Fibroblast of pulmonary artery (primary cell): ENCODE measurements at regions not wholly inside any gene's neighbourhood (a gene's known extent, or its start where the extent isn't known, plus 50 kb on each side); places are given as distances from the start of the nearest gene placed in this dataset.
"Not testable (repeated sequence)": the region's sequence is repeated elsewhere in the genome, so short reads cannot be mapped to it uniquely, and the experiment has no call there.

Experiments used
- DNase-seq: peaks from one replicate; pipeline ENCODE4 v3.0.0-alpha.2; 2010; ENCODE audit warnings: low read depth
- H3K4me3 ChIP-seq: replicated peaks from 2 replicates; pipeline ENCODE4 v1.5.1; 2011; ENCODE audit warnings: low read depth, mild to moderate bottlenecking, control low read depth, low read length, moderate library complexity
- TF ChIP-seq, protein P1 (sequence below): IDR thresholded peaks from 2 replicates; pipeline ENCODE4 v1.5.1; 2011; ENCODE audit warnings: mild to moderate bottlenecking, control low read depth, low read length, inconsistent platforms; ENCODE audit errors: missing control alignments

DNA sequence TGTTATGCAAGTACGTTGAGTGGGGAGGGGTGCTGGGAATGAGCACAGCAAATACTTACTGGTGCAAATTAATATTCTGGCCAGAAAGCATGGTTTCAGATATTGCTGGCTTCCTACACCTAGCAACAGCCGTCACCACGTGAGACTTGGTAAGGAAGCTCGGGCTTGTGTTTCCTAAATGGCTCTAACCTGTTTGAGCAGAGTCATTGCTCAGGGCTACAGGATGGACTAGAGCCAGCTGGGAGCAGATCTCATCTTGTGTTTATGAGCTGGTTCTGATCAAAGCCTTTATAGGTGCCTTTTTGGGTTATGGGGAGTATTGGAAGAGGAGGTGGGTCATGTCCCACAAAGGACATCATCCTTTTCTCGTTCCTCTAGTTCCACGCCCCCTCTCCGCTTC is 200.3 kb downstream of the BUB3 start:
- TF ChIP-seq, protein P1, sequence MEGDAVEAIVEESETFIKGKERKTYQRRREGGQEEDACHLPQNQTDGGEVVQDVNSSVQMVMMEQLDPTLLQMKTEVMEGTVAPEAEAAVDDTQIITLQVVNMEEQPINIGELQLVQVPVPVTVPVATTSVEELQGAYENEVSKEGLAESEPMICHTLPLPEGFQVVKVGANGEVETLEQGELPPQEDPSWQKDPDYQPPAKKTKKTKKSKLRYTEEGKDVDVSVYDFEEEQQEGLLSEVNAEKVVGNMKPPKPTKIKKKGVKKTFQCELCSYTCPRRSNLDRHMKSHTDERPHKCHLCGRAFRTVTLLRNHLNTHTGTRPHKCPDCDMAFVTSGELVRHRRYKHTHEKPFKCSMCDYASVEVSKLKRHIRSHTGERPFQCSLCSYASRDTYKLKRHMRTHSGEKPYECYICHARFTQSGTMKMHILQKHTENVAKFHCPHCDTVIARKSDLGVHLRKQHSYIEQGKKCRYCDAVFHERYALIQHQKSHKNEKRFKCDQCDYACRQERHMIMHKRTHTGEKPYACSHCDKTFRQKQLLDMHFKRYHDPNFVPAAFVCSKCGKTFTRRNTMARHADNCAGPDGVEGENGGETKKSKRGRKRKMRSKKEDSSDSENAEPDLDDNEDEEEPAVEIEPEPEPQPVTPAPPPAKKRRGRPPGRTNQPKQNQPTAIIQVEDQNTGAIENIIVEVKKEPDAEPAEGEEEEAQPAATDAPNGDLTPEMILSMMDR = no peak
- no peak for DNase-seq

DNA sequence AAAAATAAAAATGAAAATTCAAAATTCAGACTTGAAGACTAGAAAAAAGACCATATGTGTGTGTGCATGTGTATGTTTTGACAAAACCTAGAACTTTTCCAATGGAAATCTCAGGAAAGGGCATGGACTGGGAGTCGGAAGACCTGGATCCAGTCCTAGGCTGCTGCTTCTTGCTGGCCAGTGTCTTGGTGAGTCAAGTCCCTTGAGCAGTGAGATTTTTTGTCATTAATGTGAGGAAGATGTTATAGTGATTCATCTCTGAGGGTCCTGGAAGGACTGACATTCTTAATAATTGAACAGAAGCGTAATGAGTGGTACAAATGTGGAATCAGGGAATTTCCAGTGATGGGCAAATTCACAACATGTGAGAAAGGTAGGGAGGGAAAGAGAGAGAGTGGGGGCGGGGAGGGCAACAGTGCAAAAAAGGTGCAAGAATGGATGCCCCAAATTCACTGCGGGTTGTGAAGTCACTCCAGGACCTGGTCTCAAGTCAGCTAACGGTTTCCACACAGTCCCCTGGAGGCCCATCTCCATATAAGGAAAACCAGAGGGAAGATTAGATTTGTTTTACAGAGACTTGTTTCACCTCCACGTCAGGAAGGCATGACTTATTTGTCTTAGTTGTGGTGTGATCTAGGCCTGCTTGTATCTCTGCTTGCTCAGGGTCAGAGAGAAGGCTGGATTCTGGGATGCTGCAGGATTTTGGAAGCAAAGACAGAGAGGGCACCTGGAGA is 201.7 kb downstream of the BUB3 start:
- H3K4me3 ChIP-seq = no peak overlapping the region
- TF ChIP-seq, protein P1 = no peak
- no peak for DNase-seq

More for the DNA sequence above, 200.3 kb downstream of the BUB3 start:
- no peak overlapping the region for H3K4me3 ChIP-seq

DNA sequence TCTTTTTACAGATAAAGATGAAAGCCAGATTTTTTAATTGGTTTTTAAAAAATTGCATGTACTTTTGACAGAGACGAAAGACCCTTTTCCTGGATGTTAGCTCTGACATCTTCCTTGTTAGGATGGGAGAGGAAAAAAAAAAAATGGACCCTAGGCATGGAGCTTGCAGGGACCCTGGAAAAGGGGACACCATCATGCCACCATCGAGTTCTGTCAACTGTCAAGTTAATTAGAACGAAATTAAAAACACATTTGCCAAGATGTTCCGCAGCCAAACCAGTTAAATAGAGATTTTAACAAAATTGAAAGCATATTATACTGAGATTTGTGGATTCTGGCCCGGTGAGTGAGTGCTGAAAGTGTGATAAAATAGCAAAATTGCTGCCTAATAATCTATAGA is 202.6 kb downstream of the BUB3 start:
- no peak for DNase-seq
- TF ChIP-seq, protein P1 = no peak
- no peak overlapping the region for H3K4me3 ChIP-seq

DNA sequence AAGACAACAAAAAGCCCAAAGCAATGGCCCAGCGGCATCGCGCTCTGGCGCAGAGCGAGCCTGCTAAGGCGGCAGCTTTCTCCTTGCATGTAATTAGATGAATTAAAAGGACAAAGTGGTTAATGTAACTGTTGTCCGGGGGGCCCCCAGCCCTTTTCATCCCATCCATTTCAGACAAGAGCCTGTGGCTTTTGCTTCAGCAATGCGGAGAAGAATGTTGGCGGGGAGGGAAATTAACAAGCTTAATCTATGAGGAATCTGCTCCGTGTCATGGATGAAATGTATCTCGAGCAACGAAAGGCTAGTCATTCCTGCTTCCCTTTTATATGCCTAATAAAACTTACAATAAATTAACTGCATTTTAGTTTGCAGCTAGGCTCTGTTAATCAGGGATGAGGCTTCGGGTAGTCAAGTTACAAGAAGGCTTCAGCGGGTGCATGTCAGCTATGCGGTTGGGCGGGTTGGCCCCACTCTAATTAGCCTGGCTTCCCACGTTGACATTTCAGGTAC is 203.3 kb downstream of the BUB3 start:
- TF ChIP-seq, protein P1 = no peak
- no peak for DNase-seq
- no peak overlapping the region for H3K4me3 ChIP-seq

DNA sequence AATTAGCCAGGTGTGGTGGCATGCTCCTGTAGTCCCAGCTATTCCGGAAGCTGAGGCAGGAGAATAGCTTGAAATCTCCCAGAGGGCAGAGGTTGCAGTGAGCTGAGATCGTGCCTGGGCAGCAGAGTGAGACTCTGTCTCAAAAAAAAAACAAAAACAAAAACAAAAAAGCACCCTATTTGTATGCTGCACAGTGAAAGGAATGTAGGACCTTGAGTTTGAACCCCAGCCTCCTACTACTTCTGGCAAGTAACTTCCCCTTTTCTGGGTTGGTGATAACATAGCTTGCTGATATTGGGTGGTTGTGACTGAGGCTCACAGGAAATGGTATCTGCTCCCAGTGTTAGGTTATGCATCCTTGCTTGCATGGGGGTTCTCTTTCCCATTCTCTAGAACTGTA is 205.3 kb downstream of the BUB3 start:
- DNase-seq = no peak
- H3K4me3 ChIP-seq = no peak overlapping the region
- TF ChIP-seq, protein P1 = no peak

DNA sequence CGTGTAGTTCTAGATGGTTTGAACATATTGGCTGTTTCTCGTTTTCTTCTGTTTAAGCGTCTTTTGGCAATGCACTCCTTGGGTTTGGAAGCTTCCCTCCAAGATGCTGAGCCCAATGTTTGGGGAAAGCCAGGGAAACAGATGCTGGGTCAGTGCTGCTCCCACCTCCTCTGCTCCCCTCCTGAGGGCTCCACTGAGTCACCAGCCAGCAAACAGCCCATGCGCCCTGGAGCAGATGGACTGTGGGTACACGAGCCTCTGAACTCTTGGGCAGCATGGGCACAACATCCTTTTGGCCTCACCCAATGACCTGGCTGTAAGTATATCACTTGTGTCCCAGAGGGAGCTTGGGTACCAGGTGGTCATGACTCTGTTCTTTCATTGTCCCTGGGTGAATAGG is 207.6 kb downstream of the BUB3 start:
- DNase-seq = no peak
- no peak overlapping the region for H3K4me3 ChIP-seq
- TF ChIP-seq, protein P1 = no peak

DNA sequence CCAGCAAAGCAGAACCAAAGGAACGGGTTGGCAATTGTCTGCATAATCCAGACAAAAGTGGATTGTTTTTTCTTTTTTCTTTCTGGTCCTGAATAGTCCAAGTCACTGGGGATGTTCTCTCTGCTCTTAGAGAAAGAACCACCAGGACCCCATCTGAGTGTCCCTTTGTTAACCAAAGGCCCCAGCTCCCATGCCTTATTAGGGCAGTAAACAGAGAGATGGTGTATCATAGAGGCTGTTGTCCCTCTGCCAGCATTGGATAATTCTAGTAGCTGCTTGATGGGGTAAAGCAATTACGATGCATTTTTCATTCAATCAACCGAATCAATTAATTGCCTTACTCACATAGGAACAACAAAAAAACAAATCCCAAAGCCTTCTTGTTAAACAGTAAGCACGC is 213.0 kb downstream of the BUB3 start:
- TF ChIP-seq, protein P1 = no peak
- DNase-seq = no peak
- no peak overlapping the region for H3K4me3 ChIP-seq

DNA sequence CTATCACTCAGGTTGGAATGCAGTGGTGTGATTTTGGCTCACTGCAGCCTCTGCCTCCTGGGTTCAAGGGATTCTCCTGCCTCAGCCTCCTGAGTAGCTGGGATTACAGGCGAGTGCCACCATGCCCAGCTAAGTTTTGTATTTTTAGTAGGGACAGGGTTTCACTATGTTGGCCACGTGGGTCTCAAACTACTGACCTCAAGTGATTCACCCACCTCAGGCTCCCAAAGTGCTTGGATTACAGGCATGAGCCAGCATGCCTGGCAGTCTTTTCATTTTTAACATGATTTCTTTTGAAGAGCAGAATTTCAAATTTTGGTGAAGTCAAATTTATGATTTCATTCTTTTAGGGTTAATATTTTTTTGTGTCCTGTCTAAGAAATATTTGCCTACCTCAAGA is 217.4 kb downstream of the BUB3 start:
- not testable (repeated sequence) for H3K4me3 ChIP-seq, DNase-seq
